ENCODE measurements at regions not wholly inside any gene's neighbourhood (a gene's known extent, or its start where the extent isn't known, plus 50 kb on each side); places are given as distances from the start of the nearest gene placed in this dataset.

GRCh38 chr15:36239509-36239908 is 339.9 kb upstream of the CDIN1 start:
- no peak for DNase-seq (ENCODE audit: low read depth in 1 of 2, low spot score in 1 of 2)

- DNase-seq (ENCODE audit: low read depth in 1 of 2, low spot score in 1 of 2): no peak
Observed at GRCh38 chr15:36251450-36251849, 328.0 kb upstream of the CDIN1 start.

GRCh38 chr15:36252146-36252711 is 327.2 kb upstream of the CDIN1 start:
- no peak for DNase-seq (ENCODE audit: low read depth in 1 of 2, low spot score in 1 of 2)

- no peak for DNase-seq (ENCODE audit: low read depth in 1 of 2, low spot score in 1 of 2)
Observed at GRCh38 chr15:36254426-36254825, 325.0 kb upstream of the CDIN1 start.

GRCh38 chr15:36256404-36256807 is 323.0 kb upstream of the CDIN1 start:
- no peak for DNase-seq (ENCODE audit: low read depth in 1 of 2, low spot score in 1 of 2)

GRCh38 chr15:36263666-36264065 is 315.8 kb upstream of the CDIN1 start:
- no peak for DNase-seq (ENCODE audit: low read depth in 1 of 2, low spot score in 1 of 2)

- DNase-seq (ENCODE audit: low read depth in 1 of 2, low spot score in 1 of 2): no peak
Observed at GRCh38 chr15:36265422-36265821, 314.0 kb upstream of the CDIN1 start.

- DNase-seq (ENCODE audit: low read depth in 1 of 2, low spot score in 1 of 2): no peak
Observed at GRCh38 chr15:36271048-36271447, 308.4 kb upstream of the CDIN1 start.

GRCh38 chr15:36275656-36276055 is 303.8 kb upstream of the CDIN1 start:
- no peak for DNase-seq (ENCODE audit: low read depth in 1 of 2, low spot score in 1 of 2)

GRCh38 chr15:36278219-36278618 is 301.2 kb upstream of the CDIN1 start:
- no peak for DNase-seq (ENCODE audit: low read depth in 1 of 2, low spot score in 1 of 2)

GRCh38 chr15:36282821-36283220 is 296.6 kb upstream of the CDIN1 start:
- no peak for DNase-seq (ENCODE audit: low read depth in 1 of 2, low spot score in 1 of 2)

GRCh38 chr15:36284911-36285310 is 294.5 kb upstream of the CDIN1 start:
- DNase-seq (ENCODE audit: low read depth in 1 of 2, low spot score in 1 of 2): no peak

- DNase-seq (ENCODE audit: low read depth in 1 of 2, low spot score in 1 of 2): no peak
Observed at GRCh38 chr15:36291501-36291900, 287.9 kb upstream of the CDIN1 start.

- DNase-seq (ENCODE audit: low read depth in 1 of 2, low spot score in 1 of 2): no peak
Observed at GRCh38 chr15:36294359-36294758, 285.1 kb upstream of the CDIN1 start.

- no peak for DNase-seq (ENCODE audit: low read depth in 1 of 2, low spot score in 1 of 2)
Observed at GRCh38 chr15:36301947-36302346, 277.5 kb upstream of the CDIN1 start.

GRCh38 chr15:36313021-36313420 is 266.4 kb upstream of the CDIN1 start:
- no peak for DNase-seq (ENCODE audit: low read depth in 1 of 2, low spot score in 1 of 2)

GRCh38 chr15:36313736-36314280 is 265.6 kb upstream of the CDIN1 start:
- DNase-seq (ENCODE audit: low read depth in 1 of 2, low spot score in 1 of 2): no peak

- no peak for DNase-seq (ENCODE audit: low read depth in 1 of 2, low spot score in 1 of 2)
Observed at GRCh38 chr15:36315649-36316048, 263.8 kb upstream of the CDIN1 start.

GRCh38 chr15:36323615-36324014 is 255.8 kb upstream of the CDIN1 start:
- no peak for DNase-seq (ENCODE audit: low read depth in 1 of 2, low spot score in 1 of 2)

GRCh38 chr15:36325206-36325605 is 254.2 kb upstream of the CDIN1 start:
- DNase-seq (ENCODE audit: low read depth in 1 of 2, low spot score in 1 of 2): no peak

GRCh38 chr15:36329592-36329991 is 249.8 kb upstream of the CDIN1 start:
- DNase-seq (ENCODE audit: low read depth in 1 of 2, low spot score in 1 of 2): no peak

GRCh38 chr15:36330598-36330997 is 248.8 kb upstream of the CDIN1 start:
- no peak for DNase-seq (ENCODE audit: low read depth in 1 of 2, low spot score in 1 of 2)

- no peak for DNase-seq (ENCODE audit: low read depth in 1 of 2, low spot score in 1 of 2)
Observed at GRCh38 chr15:36331531-36332275, 247.7 kb upstream of the CDIN1 start.
